Brain microvascular endothelial cell (primary cell): ENCODE measurements at regions not wholly inside any gene's neighbourhood (a gene's known extent, or its start where the extent isn't known, plus 50 kb on each side); places are given as distances from the start of the nearest gene placed in this dataset.

Experiments used
- DNase-seq: peaks from one replicate; pipeline ENCODE4 v3.0.0-alpha.2; 2020
- H3K27ac ChIP-seq: fragments of 250-450 bp; sonication (Bioruptor Pico); 2 replicates; pipeline ENCODE4 v1.5.1; 2020; ENCODE audit warnings: mild to moderate bottlenecking, moderate library complexity
- H3K27me3 ChIP-seq: fragments of 250-450 bp; sonication (Bioruptor Pico); replicated peaks from 2 replicates; pipeline ENCODE4 v1.5.1; 2020; ENCODE audit warnings: mild to moderate bottlenecking
- H3K36me3 ChIP-seq: fragments of 250-450 bp; sonication (Bioruptor Pico); replicated peaks from 2 replicates; pipeline ENCODE4 v1.5.1; 2020; ENCODE audit warnings: mild to moderate bottlenecking
- H3K4me3 ChIP-seq: 2 replicates; pipeline ENCODE4 v1.5.1; 2011; ENCODE audit warnings: low read depth, mild to moderate bottlenecking, control low read depth, low read length, moderate library complexity
- CTCF ChIP-seq: IDR thresholded peaks from 2 replicates; pipeline ENCODE4 v1.5.1; 2011; ENCODE audit warnings: low read depth, mild to moderate bottlenecking, moderate library complexity, low read length, control low read depth, inconsistent platforms; ENCODE audit errors: missing control alignments
- in situ Hi-C: cut with HindIII; loops from 2 replicates; pipeline ENCODE4 v1.10.0; 2017; ENCODE audit warnings: low sequenced_read_pairs, low pct_ligation_motif_present

- Histone ChIP-seq H3K27ac (no peak overlapping the region), H3K4me3 (no peak overlapping the region), H3K36me3 (no peaks in the 10 kb centered on the region), H3K27me3 (no peaks in the 10 kb centered on the region)
- DNase-seq: no peak
- no peak for TF ChIP-seq CTCF
- in situ Hi-C loops: no loop called here
Observed at GRCh38 chr4:100682477-100683218, 164.8 kb upstream of the EMCN start.

GRCh38 chr4:100681289-100681688, 163.5 kb upstream of the EMCN start:
- Histone ChIP-seq H3K4me3 (no peak overlapping the region), H3K36me3 (no peaks in the 10 kb centered on the region), H3K27ac (no peak overlapping the region), H3K27me3 (no peaks in the 10 kb centered on the region)
- DNase-seq: no peak
- in situ Hi-C loops: no loop called here
- TF ChIP-seq CTCF: no peak

- Histone ChIP-seq H3K27me3 (no peaks in the 10 kb centered on the region), H3K36me3 (no peaks in the 10 kb centered on the region), H3K4me3 (no peak overlapping the region), H3K27ac (no peak overlapping the region)
- no peak for TF ChIP-seq CTCF
- in situ Hi-C loops: no loop called here
- DNase-seq: no peak
Observed at GRCh38 chr4:100679926-100680325, 162.1 kb upstream of the EMCN start.

DNA sequence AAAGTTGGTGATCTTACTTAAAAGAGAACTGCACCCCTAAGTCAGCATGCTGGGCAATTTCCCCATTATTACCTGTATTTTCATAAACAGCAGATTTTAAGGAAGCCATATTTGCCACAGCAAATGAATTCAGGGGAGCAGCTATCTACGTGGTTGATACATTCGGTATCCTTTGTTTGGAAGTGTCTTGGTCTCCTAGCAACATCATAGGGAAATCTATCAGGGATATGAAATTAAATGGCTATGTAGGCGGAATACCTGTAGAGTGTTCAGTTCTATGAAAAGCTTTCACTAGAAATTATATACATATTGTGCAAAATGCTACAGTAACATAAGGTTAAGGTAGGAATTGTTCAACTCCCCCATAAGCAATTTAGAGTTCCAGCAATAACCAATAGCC, 157.2 kb upstream of the EMCN start:
- no peaks in the 10 kb centered on the region for H3K36me3 ChIP-seq
- in situ Hi-C loops: no loop called here
- TF ChIP-seq CTCF: no peak

GRCh38 chr4:100657187-100657586, 139.4 kb upstream of the EMCN start:
- Histone ChIP-seq H3K27me3 (no peaks in the 10 kb centered on the region), H3K4me3 (no peak overlapping the region), H3K27ac (no peak overlapping the region), H3K36me3 (no peaks in the 10 kb centered on the region)
- DNase-seq: peak; percentile 30
- TF ChIP-seq CTCF: no peak
- in situ Hi-C loops: no loop called here

More for the DNA sequence above, 157.2 kb upstream of the EMCN start:
- no peaks in the 10 kb centered on the region for H3K27me3 ChIP-seq
- no peak overlapping the region for H3K4me3 ChIP-seq
- no peak overlapping the region for H3K27ac ChIP-seq
- DNase-seq: no peak

- H3K27me3 ChIP-seq: no peaks in the 10 kb centered on the region
- no peaks in the 10 kb centered on the region for H3K36me3 ChIP-seq
- H3K4me3 ChIP-seq: no peak overlapping the region
- in situ Hi-C loops: no loop called here
- H3K27ac ChIP-seq: no peak overlapping the region
- no peak for TF ChIP-seq CTCF
- DNase-seq: no peak
Observed at GRCh38 chr4:100651499-100652175, 133.8 kb upstream of the EMCN start.
